HUES48 (cell line): ENCODE measurements at regions not wholly inside any gene's neighbourhood (a gene's known extent, or its start where the extent isn't known, plus 50 kb on each side); places are given as distances from the start of the nearest gene placed in this dataset.

Source experiments
- H3K27ac ChIP-seq: one replicate; pipeline ENCODE4 v1.7.0; 2013; ENCODE audit warnings: low read depth, low read length, inconsistent platforms
- H3K27me3 ChIP-seq: 2 replicates; pipeline ENCODE4 v1.6.1; 2013; ENCODE audit warnings: mild to moderate bottlenecking, low read length; ENCODE audit not compliant: control insufficient read depth, insufficient read depth
- H3K36me3 ChIP-seq: 2 replicates; pipeline ENCODE4 v1.6.1; 2013; ENCODE audit warnings: low read length; ENCODE audit not compliant: control insufficient read depth, insufficient read depth
- H3K4me1 ChIP-seq: 2 replicates; pipeline ENCODE4 v1.6.1; 2013; ENCODE audit warnings: mild to moderate bottlenecking, low read length; ENCODE audit not compliant: control insufficient read depth, insufficient read depth
- H3K4me3 ChIP-seq: 2 replicates; pipeline ENCODE4 v1.5.1; 2013; ENCODE audit warnings: mild to moderate bottlenecking, low read depth, low read length
- H3K9ac ChIP-seq: 2 replicates; pipeline ENCODE4 v1.6.1; 2013; ENCODE audit warnings: mild to moderate bottlenecking, low read depth, low read length, moderate library complexity
- H3K9me3 ChIP-seq: 2 replicates; pipeline ENCODE4 v1.6.1; 2013; ENCODE audit warnings: low read length; ENCODE audit not compliant: control insufficient read depth, insufficient read depth

GRCh38 chr7:110600956-110601355 lies 490.0 kb upstream of the LRRN3 start:
- H3K9ac ChIP-seq, result no peak overlapping the region
- peaks cover 18% of the 10 kb centered on the region for H3K4me1 ChIP-seq
- H3K36me3 ChIP-seq, result no peaks in the 10 kb centered on the region
- no peak overlapping the region for H3K4me3 ChIP-seq
- no peaks in the 10 kb centered on the region for H3K27me3 ChIP-seq
- no peak overlapping the region for H3K27ac ChIP-seq
- no peaks in the 10 kb centered on the region for H3K9me3 ChIP-seq

DNA sequence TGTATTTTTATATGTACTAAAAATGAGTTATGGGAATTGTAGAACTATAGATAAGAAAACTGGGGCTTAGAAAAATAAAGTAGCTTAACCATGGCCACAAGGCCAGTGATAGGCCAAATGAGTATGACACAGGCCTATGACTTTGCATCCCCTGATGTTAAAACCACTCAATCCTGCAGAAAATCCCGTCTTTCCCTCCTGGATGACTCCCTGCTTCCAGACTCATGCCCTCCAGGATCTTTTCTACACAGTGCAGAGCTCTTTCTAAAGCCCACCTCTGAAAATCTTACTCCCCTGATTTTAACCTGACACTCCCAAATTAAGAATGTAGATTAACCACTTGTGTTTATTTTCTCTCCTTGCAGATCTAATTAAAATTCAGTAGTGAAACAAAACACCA lies 489.2 kb upstream of the LRRN3 start:
- H3K27ac ChIP-seq, result peak overlapping the region; percentile 34
- H3K4me1 ChIP-seq, result peaks cover 18% of the 10 kb centered on the region
- no peaks in the 10 kb centered on the region for H3K27me3 ChIP-seq
- H3K9ac ChIP-seq, result no peak overlapping the region
- H3K36me3 ChIP-seq, result no peaks in the 10 kb centered on the region
- no peak overlapping the region for H3K4me3 ChIP-seq
- H3K9me3 ChIP-seq, result no peaks in the 10 kb centered on the region

DNA sequence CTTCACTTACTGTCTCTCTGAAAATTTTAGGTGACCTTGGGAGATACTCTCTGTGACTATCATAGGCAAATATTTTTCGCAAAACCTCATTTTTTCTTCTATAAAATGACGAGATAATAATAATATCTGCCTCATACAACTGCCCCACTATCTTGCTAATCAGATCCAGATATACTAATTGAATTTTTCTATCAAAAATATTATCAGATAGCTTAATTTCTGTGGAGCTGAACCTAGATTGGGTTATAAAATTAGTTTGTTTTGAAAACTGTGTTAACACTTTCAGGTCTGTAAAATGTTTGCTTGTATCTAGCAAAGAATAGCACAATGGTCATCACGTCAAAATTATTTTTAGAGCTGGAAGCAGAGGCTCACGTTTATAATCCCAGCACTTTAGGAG lies 486.7 kb upstream of the LRRN3 start:
- Histone ChIP-seq H3K4me3 (no peak overlapping the region), H3K36me3 (no peaks in the 10 kb centered on the region), H3K27me3 (no peaks in the 10 kb centered on the region), H3K9me3 (no peaks in the 10 kb centered on the region), H3K4me1 (peaks cover 18% of the 10 kb centered on the region), H3K9ac (no peak overlapping the region), H3K27ac (no peak overlapping the region)

GRCh38 chr7:110604885-110605284 lies 486.0 kb upstream of the LRRN3 start:
- H3K9ac ChIP-seq, result no peak overlapping the region
- no peaks in the 10 kb centered on the region for H3K27me3 ChIP-seq
- no peak overlapping the region for H3K27ac ChIP-seq
- H3K4me1 ChIP-seq, result peaks cover 18% of the 10 kb centered on the region
- no peaks in the 10 kb centered on the region for H3K9me3 ChIP-seq
- H3K36me3 ChIP-seq, result no peaks in the 10 kb centered on the region
- no peak overlapping the region for H3K4me3 ChIP-seq

- Histone ChIP-seq H3K9ac (no peak overlapping the region), H3K9me3 (no peaks in the 10 kb centered on the region), H3K4me1 (peaks cover 1% of the 10 kb centered on the region; the same call in 1 of the 2 replicates), H3K27ac (no peak overlapping the region), H3K36me3 (no peaks in the 10 kb centered on the region), H3K27me3 (no peaks in the 10 kb centered on the region), H3K4me3 (no peak overlapping the region)
Measured at GRCh38 chr7:110607050-110607857, 483.7 kb upstream of the LRRN3 start.

DNA sequence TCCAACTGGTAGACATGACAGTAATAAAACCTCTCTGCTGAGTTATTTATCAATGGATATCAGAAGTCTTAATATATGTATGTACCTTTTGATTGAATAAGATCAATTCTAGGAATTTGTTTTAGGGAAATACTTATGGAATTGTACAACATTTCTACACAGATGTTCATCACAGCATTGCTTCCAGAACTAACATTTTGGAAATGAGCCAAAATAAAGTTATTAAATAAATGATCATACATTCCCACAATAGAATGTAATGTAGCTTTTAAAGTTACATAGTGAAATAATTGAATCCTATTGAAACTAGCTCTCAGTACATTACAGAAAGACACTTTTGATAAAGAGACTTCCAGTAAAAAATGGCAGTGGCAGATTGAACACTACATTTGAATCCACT lies 481.6 kb upstream of the LRRN3 start:
- H3K9me3 ChIP-seq, result no peaks in the 10 kb centered on the region

DNA sequence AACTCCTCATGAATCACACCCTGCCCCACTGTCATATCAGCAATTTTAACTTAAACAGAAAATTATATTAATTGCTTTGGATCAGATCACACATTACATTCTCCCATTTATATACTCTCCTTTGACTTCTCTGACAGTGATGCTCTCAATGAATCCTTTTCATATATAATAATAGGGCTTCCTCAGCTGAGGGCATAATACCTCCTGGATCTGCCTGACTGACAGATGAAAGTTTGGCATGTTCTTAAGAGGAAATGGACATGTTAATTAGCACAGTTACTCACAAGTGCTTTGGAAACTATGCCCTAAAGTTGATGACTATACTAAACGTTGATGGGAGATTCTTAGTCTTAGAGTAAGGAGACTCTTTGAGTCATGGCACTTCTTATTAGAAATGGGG lies 478.2 kb upstream of the LRRN3 start:
- no peaks in the 10 kb centered on the region for H3K9me3 ChIP-seq
- H3K27ac ChIP-seq, result no peak overlapping the region
- no peak overlapping the region for H3K9ac ChIP-seq
- no peaks in the 10 kb centered on the region for H3K27me3 ChIP-seq
- H3K4me3 ChIP-seq, result no peak overlapping the region
- no peaks in the 10 kb centered on the region for H3K4me1 ChIP-seq
- H3K36me3 ChIP-seq, result no peaks in the 10 kb centered on the region

More for the DNA sequence above, 481.6 kb upstream of the LRRN3 start:
- Histone ChIP-seq H3K36me3 (no peaks in the 10 kb centered on the region), H3K9ac (no peak overlapping the region), H3K4me3 (no peak overlapping the region), H3K4me1 (no peaks in the 10 kb centered on the region), H3K27ac (no peak overlapping the region), H3K27me3 (no peaks in the 10 kb centered on the region)
